Gastrocnemius medialis (tissue), 4 donors: ENCODE measurements at regions not wholly inside any gene's neighbourhood (a gene's known extent, or its start where the extent isn't known, plus 50 kb on each side); places are given as distances from the start of the nearest gene placed in this dataset.

Source experiments
- POLR2A ChIP-seq, 2 donors: fragments of 450-650 bp; IDR thresholded peaks; one replicate each; pipeline ENCODE4 v1.6.1; 2017; ENCODE audit warnings: antibody characterized with exemption in 2 of 2, mild to moderate bottlenecking in 2 of 2, moderate library complexity in 2 of 2
- TF ChIP-seq, protein P1 (sequence below), 5 experiments: fragments of 450-650 bp in 3 of 5; fragments of 200-600 bp in 2 of 5; sonication (generic) in 2 of 5; IDR thresholded peaks in 4 of 5; conservative IDR thresholded peaks in 1 of 5; 1 replicate in 4 of 5; 2 replicates in 1 of 5; pipeline ENCODE4 v1.5.1; 2016 to 2019; ENCODE audit warnings: antibody characterized with exemption in 5 of 5, mild to moderate bottlenecking in 3 of 5, moderate library complexity in 3 of 5

DNA sequence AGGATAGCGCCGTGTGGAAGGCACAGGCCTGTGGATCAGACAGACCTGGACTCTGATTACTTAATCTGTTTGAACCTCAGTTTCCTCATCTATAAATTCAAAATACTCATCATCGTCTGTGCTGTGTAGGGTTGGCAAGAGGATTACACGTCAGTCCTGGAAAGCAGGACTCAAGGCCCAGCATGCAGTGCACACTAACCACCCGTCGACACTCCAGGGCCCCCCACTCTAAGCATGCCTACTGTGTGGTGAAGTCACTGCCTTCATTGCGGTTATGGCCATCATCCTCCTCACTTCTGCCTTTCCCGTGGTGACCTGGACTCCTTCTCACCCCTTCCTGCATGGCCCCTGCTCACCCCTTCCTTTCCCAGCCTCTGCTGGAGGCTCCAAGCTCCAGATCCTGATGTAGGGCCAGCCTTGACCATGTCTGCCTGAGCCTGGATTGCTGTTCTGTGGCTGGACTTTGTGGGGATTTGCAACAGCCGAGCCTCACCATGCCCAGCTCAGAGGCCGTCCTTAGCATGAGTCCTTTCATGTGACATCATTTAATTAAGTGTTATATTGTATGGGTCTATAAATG is 1158.0 kb downstream of the TBC1D22A start:
- TF ChIP-seq, protein P1, sequence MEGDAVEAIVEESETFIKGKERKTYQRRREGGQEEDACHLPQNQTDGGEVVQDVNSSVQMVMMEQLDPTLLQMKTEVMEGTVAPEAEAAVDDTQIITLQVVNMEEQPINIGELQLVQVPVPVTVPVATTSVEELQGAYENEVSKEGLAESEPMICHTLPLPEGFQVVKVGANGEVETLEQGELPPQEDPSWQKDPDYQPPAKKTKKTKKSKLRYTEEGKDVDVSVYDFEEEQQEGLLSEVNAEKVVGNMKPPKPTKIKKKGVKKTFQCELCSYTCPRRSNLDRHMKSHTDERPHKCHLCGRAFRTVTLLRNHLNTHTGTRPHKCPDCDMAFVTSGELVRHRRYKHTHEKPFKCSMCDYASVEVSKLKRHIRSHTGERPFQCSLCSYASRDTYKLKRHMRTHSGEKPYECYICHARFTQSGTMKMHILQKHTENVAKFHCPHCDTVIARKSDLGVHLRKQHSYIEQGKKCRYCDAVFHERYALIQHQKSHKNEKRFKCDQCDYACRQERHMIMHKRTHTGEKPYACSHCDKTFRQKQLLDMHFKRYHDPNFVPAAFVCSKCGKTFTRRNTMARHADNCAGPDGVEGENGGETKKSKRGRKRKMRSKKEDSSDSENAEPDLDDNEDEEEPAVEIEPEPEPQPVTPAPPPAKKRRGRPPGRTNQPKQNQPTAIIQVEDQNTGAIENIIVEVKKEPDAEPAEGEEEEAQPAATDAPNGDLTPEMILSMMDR (IDR thresholded peaks at IDR 0.05 in 4 of 5, conservative IDR thresholded peaks at IDR 0.05 in 1 of 5), result no peak
- no peak for TF ChIP-seq POLR2A (IDR thresholded peaks at IDR 0.05)
